ENCODE measurements at regions not wholly inside any gene's neighbourhood (a gene's known extent, or its start where the extent isn't known, plus 50 kb on each side); places are given as distances from the start of the nearest gene placed in this dataset.
"Not testable (repeated sequence)": the region's sequence is repeated elsewhere in the genome, so short reads cannot be mapped to it uniquely, and the experiment has no call there.

- no peaks in the 10 kb centered on the region for H3K36me3 ChIP-seq (ENCODE audit: insufficient read depth, low read length)
- H3K9me3 ChIP-seq (ENCODE audit: low read depth, low read length): no peaks in the 10 kb centered on the region
- no peak overlapping the region for H3K4me2 ChIP-seq (ENCODE audit: insufficient read depth, low read length)
- no peaks in the 10 kb centered on the region for H3K79me2 ChIP-seq (ENCODE audit: insufficient read depth, low read length)
- H3K27me3 ChIP-seq (ENCODE audit: insufficient read depth, low read length): no peaks in the 10 kb centered on the region
- H2AFZ ChIP-seq (ENCODE audit: low read length): no peak overlapping the region
- no peaks in the 10 kb centered on the region for H4K20me1 ChIP-seq (ENCODE audit: insufficient read depth, low read length)
- no peak for DNase-seq (ENCODE audit: insufficient read length, low spot score, missing footprints)
- H3K4me1 ChIP-seq (ENCODE audit: insufficient read depth, low read length): no peaks in the 10 kb centered on the region
- no peak overlapping the region for H3K4me3 ChIP-seq (ENCODE audit: insufficient read depth, low read length)
- no peak overlapping the region for H3K27ac ChIP-seq (ENCODE audit: low read depth, low read length)
- TF ChIP-seq CTCF (IDR thresholded peaks at IDR 0.05; ENCODE audit: extremely low read depth, low read depth, low read length): no peak
Observed at GRCh38 chr6:128704601-128705000, 178.3 kb upstream of the LAMA2 start.

- H3K36me3 ChIP-seq (ENCODE audit: insufficient read depth, low read length); DNase-seq (ENCODE audit: insufficient read length, low spot score, missing footprints); H4K20me1 ChIP-seq (ENCODE audit: insufficient read depth, low read length); H3K4me3 ChIP-seq (ENCODE audit: insufficient read depth, low read length); H3K27me3 ChIP-seq (ENCODE audit: insufficient read depth, low read length); H3K4me2 ChIP-seq (ENCODE audit: insufficient read depth, low read length); H3K79me2 ChIP-seq (ENCODE audit: insufficient read depth, low read length); H3K9me3 ChIP-seq (ENCODE audit: low read depth, low read length); H3K27ac ChIP-seq (ENCODE audit: low read depth, low read length); H3K4me1 ChIP-seq (ENCODE audit: insufficient read depth, low read length); H2AFZ ChIP-seq (ENCODE audit: low read length): not testable (repeated sequence)
Observed at GRCh38 chr6:128703794-128704193, 179.1 kb upstream of the LAMA2 start.

GRCh38 chr6:128696691-128697689 is 176.6 kb upstream of the PTPRK start:
- H3K4me2 ChIP-seq (ENCODE audit: insufficient read depth, low read length): peak overlapping the region; percentile 13
- H3K27me3 ChIP-seq (ENCODE audit: insufficient read depth, low read length): no peaks in the 10 kb centered on the region
- H3K27ac ChIP-seq (ENCODE audit: low read depth, low read length): no peak overlapping the region
- H3K4me3 ChIP-seq (ENCODE audit: insufficient read depth, low read length): no peak overlapping the region
- DNase-seq (ENCODE audit: insufficient read length, low spot score, missing footprints): peak; percentile 68
- TF ChIP-seq CTCF (IDR thresholded peaks at IDR 0.05; ENCODE audit: extremely low read depth, low read depth, low read length): no peak
- peaks cover 4% of the 10 kb centered on the region for H3K4me1 ChIP-seq (ENCODE audit: insufficient read depth, low read length)
- no peaks in the 10 kb centered on the region for H3K36me3 ChIP-seq (ENCODE audit: insufficient read depth, low read length)
- H3K79me2 ChIP-seq (ENCODE audit: insufficient read depth, low read length): no peaks in the 10 kb centered on the region
- no peak overlapping the region for H2AFZ ChIP-seq (ENCODE audit: low read length)
- H3K9me3 ChIP-seq (ENCODE audit: low read depth, low read length): no peaks in the 10 kb centered on the region
- no peaks in the 10 kb centered on the region for H4K20me1 ChIP-seq (ENCODE audit: insufficient read depth, low read length)

DNA sequence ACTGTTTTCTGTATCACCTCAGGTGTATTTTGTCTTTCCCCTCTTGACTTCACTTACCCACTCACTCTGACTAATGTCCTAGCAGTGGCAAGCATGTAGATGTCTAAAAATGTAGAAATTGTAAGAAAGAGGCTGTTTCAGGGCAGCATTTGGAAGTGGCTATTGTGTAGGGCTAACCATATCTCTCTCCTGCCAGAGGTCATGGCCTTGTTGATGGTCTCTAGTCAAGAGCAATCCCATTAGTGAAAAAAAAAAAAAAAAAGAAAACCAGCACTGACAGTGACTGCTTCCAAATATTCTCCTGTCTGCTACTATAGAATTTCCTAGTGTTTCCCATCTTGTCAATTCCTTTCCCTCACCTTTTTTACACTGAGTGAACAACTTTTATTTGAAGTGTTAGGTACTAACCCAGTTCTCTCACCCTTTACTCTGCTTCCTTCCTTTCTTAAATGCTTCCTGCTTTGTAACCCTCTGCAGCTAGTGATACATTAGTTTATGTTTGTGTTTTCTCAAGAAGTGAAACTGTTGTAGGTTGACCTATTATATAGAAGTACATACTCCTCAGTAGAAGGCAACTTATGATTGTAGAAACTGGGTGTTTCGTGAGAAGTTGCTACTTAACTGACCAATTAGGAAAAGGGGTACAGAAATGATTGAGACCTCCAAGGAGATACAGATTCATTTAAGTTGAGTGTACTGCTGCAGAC is 174.1 kb upstream of the PTPRK start:
- no peaks in the 10 kb centered on the region for H3K79me2 ChIP-seq (ENCODE audit: insufficient read depth, low read length)
- H3K4me1 ChIP-seq (ENCODE audit: insufficient read depth, low read length): peaks cover 4% of the 10 kb centered on the region
- DNase-seq (ENCODE audit: insufficient read length, low spot score, missing footprints): no peak
- no peak overlapping the region for H3K4me3 ChIP-seq (ENCODE audit: insufficient read depth, low read length)
- H2AFZ ChIP-seq (ENCODE audit: low read length): no peak overlapping the region
- no peaks in the 10 kb centered on the region for H4K20me1 ChIP-seq (ENCODE audit: insufficient read depth, low read length)
- H3K9me3 ChIP-seq (ENCODE audit: low read depth, low read length): no peaks in the 10 kb centered on the region
- no peaks in the 10 kb centered on the region for H3K36me3 ChIP-seq (ENCODE audit: insufficient read depth, low read length)
- no peak for TF ChIP-seq CTCF (IDR thresholded peaks at IDR 0.05; ENCODE audit: extremely low read depth, low read depth, low read length)
- H3K4me2 ChIP-seq (ENCODE audit: insufficient read depth, low read length): no peak overlapping the region
- no peak overlapping the region for H3K27ac ChIP-seq (ENCODE audit: low read depth, low read length)
- no peaks in the 10 kb centered on the region for H3K27me3 ChIP-seq (ENCODE audit: insufficient read depth, low read length)

All from osteoblast (primary cell).